ENCODE measurements at regions not wholly inside any gene's neighbourhood (a gene's known extent, or its start where the extent isn't known, plus 50 kb on each side); places are given as distances from the start of the nearest gene placed in this dataset.

DNA sequence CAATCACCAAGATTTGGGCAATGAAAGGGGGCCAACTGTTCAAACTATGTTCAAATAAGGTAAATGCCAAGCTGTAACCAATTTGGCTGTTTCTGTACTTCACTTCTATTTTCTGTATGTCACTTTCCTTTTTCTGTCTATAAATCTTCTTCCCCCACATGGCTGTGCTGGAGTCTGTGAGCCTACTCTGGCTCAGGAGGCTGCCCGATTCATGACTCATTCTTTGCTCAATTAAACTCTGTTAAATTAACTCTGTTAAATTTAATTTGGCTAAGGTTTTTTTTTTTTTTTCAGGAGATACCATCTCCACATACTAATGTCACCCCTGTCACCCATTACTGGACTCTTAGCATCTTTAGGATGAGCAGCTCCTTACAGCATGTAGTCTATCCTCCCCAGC lies 178.8 kb upstream of the TWIST2 start:
- Histone ChIP-seq H3K27ac (ENCODE audit: low read depth, low read length) (no peak overlapping the region), H3K9me3 (ENCODE audit: insufficient read depth, low read length) (0 out of 2 replicates have a peak, but pooled peaks cover 3% of the 10 kb centered on the region), H3K79me2 (ENCODE audit: insufficient read depth, low read length) (no peaks in the 10 kb centered on the region), H3K4me2 (ENCODE audit: low read depth, low read length, poor library complexity, severe bottlenecking) (no peak overlapping the region), H2AFZ (ENCODE audit: low read depth, low read length, severe bottlenecking) (no peak overlapping the region), H4K20me1 (ENCODE audit: low read depth, low read length) (no peaks in the 10 kb centered on the region), H3K36me3 (ENCODE audit: low read length) (no peaks in the 10 kb centered on the region), H3F3A (ENCODE audit: insufficient read depth) (no peaks in the 10 kb centered on the region), H3K9ac (ENCODE audit: low read length) (no peak overlapping the region), H3K9me2 (replicated peaks; ENCODE audit: insufficient read depth, low read length) (no peaks in the 10 kb centered on the region), H3K27me3 (ENCODE audit: low read length) (no peaks in the 10 kb centered on the region), H3K4me3 (ENCODE audit: insufficient read depth, low read length, poor library complexity, severe bottlenecking) (no peak overlapping the region)
- no peak for TF ChIP-seq EZH2phosphoT487 (conservative IDR thresholded peaks at IDR 0.05; ENCODE audit: low read length)
- no peak for TF ChIP-seq CTCF (IDR thresholded peaks at IDR 0.05; ENCODE audit: insufficient read depth, low read length, poor library complexity, severe bottlenecking)

DNA sequence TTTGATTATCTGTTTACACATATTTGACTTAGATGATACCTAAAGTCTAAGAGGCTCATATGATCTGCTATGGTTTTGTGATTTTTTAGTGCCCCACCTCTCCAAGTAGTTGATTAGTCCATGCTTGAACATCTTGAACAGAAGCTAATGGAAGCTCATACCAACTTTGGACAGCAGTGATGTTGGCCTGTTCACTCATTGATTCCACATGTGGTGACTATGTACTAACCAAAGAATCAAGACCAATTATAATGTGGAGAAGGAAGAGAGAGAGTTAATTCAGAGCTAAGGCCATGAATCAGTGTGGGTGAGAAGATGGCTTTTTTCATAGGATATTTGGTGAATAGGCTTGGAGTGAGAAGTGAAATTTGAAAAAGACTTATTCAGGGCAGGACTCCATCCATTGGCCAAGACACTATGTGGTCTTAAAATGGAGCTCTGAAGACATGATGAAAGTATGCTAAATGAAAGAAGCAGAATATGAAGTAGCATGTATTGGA lies 178.3 kb upstream of the TWIST2 start:
- TF ChIP-seq CTCF (IDR thresholded peaks at IDR 0.05; ENCODE audit: insufficient read depth, low read length, poor library complexity, severe bottlenecking): no peak
- no peak for TF ChIP-seq EZH2phosphoT487 (conservative IDR thresholded peaks at IDR 0.05; ENCODE audit: low read length)
- H3K9me2 ChIP-seq (replicated peaks; ENCODE audit: insufficient read depth, low read length): no peaks in the 10 kb centered on the region

GRCh38 chr2:238670111-238670585 lies 177.7 kb upstream of the TWIST2 start:
- H3K36me3 ChIP-seq (ENCODE audit: low read length): no peaks in the 10 kb centered on the region
- TF ChIP-seq CTCF (IDR thresholded peaks at IDR 0.05; ENCODE audit: insufficient read depth, low read length, poor library complexity, severe bottlenecking) (no peak), EZH2phosphoT487 (conservative IDR thresholded peaks at IDR 0.05; ENCODE audit: low read length) (no peak)
- no peaks in the 10 kb centered on the region for H3K27me3 ChIP-seq (ENCODE audit: low read length)
- 0 out of 2 replicates have a peak, but pooled peaks cover 3% of the 10 kb centered on the region for H3K9me3 ChIP-seq (ENCODE audit: insufficient read depth, low read length)
- H3K27ac ChIP-seq (ENCODE audit: low read depth, low read length): no peak overlapping the region
- no peak overlapping the region for H2AFZ ChIP-seq (ENCODE audit: low read depth, low read length, severe bottlenecking)
- H3K9me2 ChIP-seq (replicated peaks; ENCODE audit: insufficient read depth, low read length): no peaks in the 10 kb centered on the region
- H3K79me2 ChIP-seq (ENCODE audit: insufficient read depth, low read length): no peaks in the 10 kb centered on the region
- no peaks in the 10 kb centered on the region for H4K20me1 ChIP-seq (ENCODE audit: low read depth, low read length)
- H3K9ac ChIP-seq (ENCODE audit: low read length): no peak overlapping the region
- H3K4me2 ChIP-seq (ENCODE audit: low read depth, low read length, poor library complexity, severe bottlenecking): no peak overlapping the region
- no peaks in the 10 kb centered on the region for H3F3A ChIP-seq (ENCODE audit: insufficient read depth)
- H3K4me3 ChIP-seq (ENCODE audit: insufficient read depth, low read length, poor library complexity, severe bottlenecking): no peak overlapping the region

More for the DNA sequence above, 178.3 kb upstream of the TWIST2 start:
- Histone ChIP-seq H3K27ac (ENCODE audit: low read depth, low read length) (no peak overlapping the region), H2AFZ (ENCODE audit: low read depth, low read length, severe bottlenecking) (no peak overlapping the region), H3K9ac (ENCODE audit: low read length) (no peak overlapping the region), H3K9me3 (ENCODE audit: insufficient read depth, low read length) (0 out of 2 replicates have a peak, but pooled peaks cover 3% of the 10 kb centered on the region), H4K20me1 (ENCODE audit: low read depth, low read length) (no peaks in the 10 kb centered on the region), H3F3A (ENCODE audit: insufficient read depth) (no peaks in the 10 kb centered on the region), H3K36me3 (ENCODE audit: low read length) (no peaks in the 10 kb centered on the region), H3K27me3 (ENCODE audit: low read length) (no peaks in the 10 kb centered on the region), H3K4me2 (ENCODE audit: low read depth, low read length, poor library complexity, severe bottlenecking) (no peak overlapping the region), H3K79me2 (ENCODE audit: insufficient read depth, low read length) (no peaks in the 10 kb centered on the region), H3K4me3 (ENCODE audit: insufficient read depth, low read length, poor library complexity, severe bottlenecking) (no peak overlapping the region)
